NT2/D1 (cell line): ENCODE measurements at regions not wholly inside any gene's neighbourhood (a gene's known extent, or its start where the extent isn't known, plus 50 kb on each side); places are given as distances from the start of the nearest gene placed in this dataset.

Experiments used
- DNase-seq: peaks from one replicate; pipeline ENCODE4 v3.0.0-alpha.2; 2011; ENCODE audit warnings: low read depth, low spot score
- H3K27me3 ChIP-seq: 2 replicates; pipeline ENCODE4 v1.6.0; 2011; ENCODE audit warnings: mild to moderate bottlenecking; ENCODE audit not compliant: insufficient read length, insufficient read depth
- H3K36me3 ChIP-seq: 2 replicates; pipeline ENCODE4 v1.6.1; 2011; ENCODE audit warnings: mild to moderate bottlenecking, low read length, mixed read lengths; ENCODE audit not compliant: insufficient read depth, insufficient read length
- H3K4me1 ChIP-seq: 2 replicates; pipeline ENCODE4 v1.5.1; 2011; ENCODE audit not compliant: insufficient read depth, insufficient read length
- H3K4me3 ChIP-seq: 2 replicates; pipeline ENCODE4 v1.5.1; 2011; ENCODE audit warnings: low read depth; ENCODE audit not compliant: insufficient read length
- H3K9ac ChIP-seq: 2 replicates; pipeline ENCODE4 v1.6.0; 2011; ENCODE audit warnings: low read depth; ENCODE audit not compliant: insufficient read length
- H3K9me3 ChIP-seq: 2 replicates; pipeline ENCODE4 v1.5.1; 2011; ENCODE audit warnings: mild to moderate bottlenecking, low read length; ENCODE audit not compliant: insufficient read depth
- SUZ12 ChIP-seq: IDR thresholded peaks from 2 replicates; pipeline ENCODE4 v1.6.1; 2011; ENCODE audit not compliant: insufficient read length, insufficient read depth; ENCODE audit errors: extremely low read depth
- YY1 ChIP-seq: IDR thresholded peaks from 2 replicates; pipeline ENCODE4 v1.6.1; 2011; ENCODE audit not compliant: insufficient read length, insufficient read depth
- ZNF274 ChIP-seq: IDR thresholded peaks from 2 replicates; pipeline ENCODE4 v1.6.1; 2011; ENCODE audit warnings: mild to moderate bottlenecking, low read depth, low read length

DNA sequence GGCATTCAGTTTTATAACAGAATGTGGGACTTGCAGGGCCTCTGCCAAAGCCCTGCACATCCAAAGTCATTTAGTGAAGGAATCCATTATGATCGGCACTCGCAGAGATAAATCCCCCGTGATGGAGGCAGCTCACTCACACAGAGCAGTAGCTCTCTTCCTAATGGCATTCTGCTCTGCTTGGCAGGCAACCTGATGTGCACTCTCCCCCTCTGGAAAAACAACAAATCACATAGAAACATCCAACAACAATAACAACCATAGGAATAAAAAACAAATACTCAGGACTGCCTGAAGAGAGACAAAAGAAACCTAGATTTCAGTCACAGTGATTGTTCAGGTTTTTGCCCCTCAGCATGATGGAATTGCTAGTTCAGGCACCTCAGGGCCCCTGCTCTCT lies 59.7 kb downstream of the NAA11 start:
- no peak for DNase-seq
- no peaks in the 10 kb centered on the region for H3K27me3 ChIP-seq
- no peaks in the 10 kb centered on the region for H3K4me1 ChIP-seq
- TF ChIP-seq ZNF274 (no peak), SUZ12 (no peak), YY1 (no peak)
- H3K36me3 ChIP-seq: no peaks in the 10 kb centered on the region
- no peak overlapping the region for H3K9ac ChIP-seq
- H3K9me3 ChIP-seq: no peaks in the 10 kb centered on the region
- no peak overlapping the region for H3K4me3 ChIP-seq

DNA sequence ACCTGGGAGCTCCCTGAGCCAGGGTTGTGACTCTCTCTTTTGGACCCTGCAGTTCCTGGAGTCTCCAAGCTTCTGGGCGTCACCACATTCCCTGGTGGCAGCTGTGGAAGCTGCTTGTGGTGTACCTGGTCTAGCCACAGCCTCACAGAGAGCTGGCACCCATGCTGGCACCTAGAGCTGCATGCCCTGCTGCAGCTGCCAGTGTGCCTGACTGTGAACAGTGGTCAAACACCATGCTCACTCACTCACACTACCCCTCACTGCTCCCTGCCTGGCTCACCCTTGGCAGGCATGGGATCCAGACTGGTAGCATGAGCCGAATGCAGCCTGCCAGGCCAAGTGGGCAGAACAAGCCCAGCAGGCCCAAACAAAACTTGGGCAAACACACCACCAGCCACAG lies 66.6 kb downstream of the NAA11 start:
- Histone ChIP-seq H3K9me3 (peaks cover 15% of the 10 kb centered on the region; the same call in 1 of the 2 replicates), H3K36me3 (no peaks in the 10 kb centered on the region), H3K4me1 (no peaks in the 10 kb centered on the region), H3K4me3 (no peak overlapping the region), H3K9ac (no peak overlapping the region), H3K27me3 (no peaks in the 10 kb centered on the region)
- DNase-seq: no peak
- TF ChIP-seq SUZ12 (no peak), ZNF274 (no peak), YY1 (no peak)

DNA sequence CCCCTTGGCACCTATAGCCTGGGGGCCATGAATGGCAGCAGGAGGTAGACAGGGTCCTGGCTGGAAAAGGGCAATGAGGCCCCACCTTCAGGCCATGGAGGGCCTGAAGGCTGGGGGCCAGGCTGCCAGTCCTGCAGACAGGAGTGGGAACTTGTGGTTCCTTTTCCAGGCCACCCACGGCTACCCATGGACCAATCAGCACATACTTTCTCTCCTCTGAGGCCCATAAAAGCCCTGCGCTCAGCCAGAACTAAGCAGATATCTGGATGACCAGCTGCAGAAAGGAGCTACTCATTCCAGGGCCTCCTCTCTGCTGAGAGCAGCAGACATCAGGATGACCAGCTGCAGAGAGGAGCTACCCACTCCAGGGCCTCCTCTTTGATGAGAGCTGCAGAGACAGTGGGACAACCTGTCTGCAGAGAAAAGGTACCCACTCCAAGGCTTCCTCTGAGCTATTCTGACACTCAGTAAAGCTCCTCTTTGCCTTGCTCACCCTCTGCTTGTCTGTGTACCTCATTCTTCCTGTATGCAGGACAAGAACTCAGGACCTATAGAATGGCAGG lies 67.2 kb downstream of the NAA11 start:
- Histone ChIP-seq H3K9ac (no peak overlapping the region), H3K4me3 (no peak overlapping the region), H3K9me3 (peaks cover 15% of the 10 kb centered on the region; the same call in 1 of the 2 replicates), H3K4me1 (no peaks in the 10 kb centered on the region), H3K27me3 (no peaks in the 10 kb centered on the region), H3K36me3 (no peaks in the 10 kb centered on the region)
- no peak for DNase-seq
- TF ChIP-seq YY1: no peak
- no peak for TF ChIP-seq SUZ12
- TF ChIP-seq ZNF274: no peak

DNA sequence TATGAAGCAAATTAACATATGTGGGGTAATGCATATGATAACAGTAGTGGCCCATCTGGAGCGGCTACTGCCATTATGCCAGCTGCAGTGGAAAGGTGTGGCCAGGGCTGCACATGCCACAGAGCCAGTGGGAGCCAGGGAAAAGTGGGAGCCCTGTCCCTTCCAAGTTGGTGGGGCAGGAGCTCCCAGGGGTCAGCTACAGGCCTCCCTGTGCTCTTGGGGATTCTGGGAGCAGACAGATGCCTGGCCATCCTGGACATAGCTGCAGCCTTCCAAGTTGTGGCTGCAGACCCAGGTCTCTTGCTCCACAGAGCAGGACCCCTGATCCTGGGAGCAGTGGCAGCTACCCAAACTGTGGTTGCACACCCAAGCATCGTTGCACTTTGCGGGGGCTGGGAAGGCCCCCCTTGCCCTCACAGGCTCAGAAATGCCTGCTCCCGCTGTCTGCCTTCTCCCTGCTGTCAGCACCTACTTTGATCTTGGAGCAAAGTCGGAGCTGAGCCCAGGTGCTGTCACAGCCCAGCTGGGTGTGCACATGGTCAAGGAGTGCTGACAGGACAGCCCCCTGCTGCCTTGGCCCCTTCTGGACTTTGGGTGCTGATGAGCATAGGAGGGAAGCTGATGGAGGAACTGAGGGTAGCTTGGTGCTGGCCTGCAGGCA lies 67.8 kb downstream of the NAA11 start:
- Histone ChIP-seq H3K9ac (no peak overlapping the region), H3K4me1 (no peaks in the 10 kb centered on the region), H3K36me3 (no peaks in the 10 kb centered on the region), H3K9me3 (peaks cover 15% of the 10 kb centered on the region; the same call in 1 of the 2 replicates), H3K27me3 (no peaks in the 10 kb centered on the region), H3K4me3 (no peak overlapping the region)
- no peak for DNase-seq
- TF ChIP-seq ZNF274: no peak
- no peak for TF ChIP-seq YY1

- TF ChIP-seq SUZ12: no peak
- no peak for TF ChIP-seq YY1
- TF ChIP-seq ZNF274: no peak
- H3K36me3 ChIP-seq: no peaks in the 10 kb centered on the region
- DNase-seq: no peak
- no peaks in the 10 kb centered on the region for H3K27me3 ChIP-seq
- no peak overlapping the region for H3K4me3 ChIP-seq
- H3K9ac ChIP-seq: no peak overlapping the region
- peaks cover 15% of the 10 kb centered on the region; the same call in 1 of the 2 replicates for H3K9me3 ChIP-seq
- H3K4me1 ChIP-seq: no peaks in the 10 kb centered on the region
Observed at GRCh38 chr4:79255793-79256192, 70.1 kb downstream of the NAA11 start.

DNA sequence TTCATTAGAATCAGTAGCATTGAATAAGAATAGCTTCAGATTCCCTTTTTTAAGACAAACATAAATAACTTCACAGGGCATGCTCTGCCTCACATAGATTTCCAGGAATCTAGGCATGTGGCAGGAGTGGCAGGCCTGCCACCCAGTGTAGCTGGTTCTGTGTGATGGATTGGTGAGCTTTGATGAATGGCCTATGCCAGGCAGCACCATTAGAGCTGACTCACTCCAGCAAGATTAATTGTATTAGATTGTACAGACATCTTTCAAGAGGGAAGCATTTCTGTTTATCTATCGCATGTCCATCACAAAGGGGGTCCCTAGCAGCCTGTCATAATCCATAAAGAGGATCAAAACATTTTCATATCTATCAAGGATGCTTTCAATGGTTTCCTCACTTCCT lies 71.9 kb downstream of the NAA11 start:
- Histone ChIP-seq H3K9me3 (peaks cover 10% of the 10 kb centered on the region; the same call in 1 of the 2 replicates), H3K27me3 (no peaks in the 10 kb centered on the region), H3K4me3 (no peak overlapping the region), H3K36me3 (no peaks in the 10 kb centered on the region), H3K9ac (no peak overlapping the region), H3K4me1 (no peaks in the 10 kb centered on the region)
- TF ChIP-seq SUZ12 (no peak), ZNF274 (no peak), YY1 (no peak)
- no peak for DNase-seq

DNA sequence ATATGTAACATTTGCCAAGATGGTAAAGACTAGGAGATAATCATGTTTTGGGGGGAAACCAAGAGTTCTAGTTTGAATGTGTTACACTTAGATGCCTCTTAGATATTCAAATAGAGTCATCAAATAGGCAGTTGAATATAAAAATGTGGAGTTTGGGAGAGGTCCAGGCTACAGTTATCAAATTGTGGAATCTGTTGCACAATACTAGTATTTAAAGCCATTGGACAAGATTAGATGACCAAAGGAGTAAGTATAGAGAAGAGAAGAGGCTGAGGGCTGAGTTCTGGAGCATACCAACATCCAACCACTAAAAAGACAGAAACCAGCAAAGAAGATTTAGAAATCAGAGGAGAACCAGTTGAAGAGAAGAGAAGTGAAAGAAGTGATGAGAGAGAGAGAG lies 72.7 kb downstream of the NAA11 start:
- TF ChIP-seq SUZ12 (no peak), YY1 (no peak), ZNF274 (no peak)
- H3K27me3 ChIP-seq: no peaks in the 10 kb centered on the region
- no peak overlapping the region for H3K4me3 ChIP-seq
- H3K9ac ChIP-seq: no peak overlapping the region
- no peaks in the 10 kb centered on the region for H3K36me3 ChIP-seq
- no peak for DNase-seq
- peaks cover 3% of the 10 kb centered on the region; the same call in 1 of the 2 replicates for H3K9me3 ChIP-seq
- H3K4me1 ChIP-seq: no peaks in the 10 kb centered on the region
